Lower lobe of right lung (tissue), 2 donors: ENCODE measurements at regions not wholly inside any gene's neighbourhood (a gene's known extent, or its start where the extent isn't known, plus 50 kb on each side); places are given as distances from the start of the nearest gene placed in this dataset.

ENCODE experiments used
- ATAC-seq, 2 donors: fragments of 200-7000 bp; cut with Tn5 transposase; one replicate each; pipeline ENCODE4 v1.9.1; 2020 to 2022; ENCODE audit warnings: mild to moderate bottlenecking in 2 of 2, moderate library complexity in 2 of 2
- DNase-seq: peaks from one replicate; pipeline ENCODE4 v3.0.0-alpha.2; 2020
- H3K27ac ChIP-seq: fragments of 200-600 bp; one replicate; pipeline ENCODE4 v1.8.0; 2022
- H3K27me3 ChIP-seq: fragments of 200-600 bp; one replicate; pipeline ENCODE4 v1.8.0; 2022; ENCODE audit warnings: low read depth
- H3K36me3 ChIP-seq: fragments of 200-600 bp; one replicate; pipeline ENCODE4 v1.8.0; 2022; ENCODE audit warnings: mild to moderate bottlenecking
- H3K4me1 ChIP-seq: fragments of 200-600 bp; one replicate; pipeline ENCODE4 v1.8.0; 2022
- H3K4me3 ChIP-seq: fragments of 200-600 bp; one replicate; pipeline ENCODE4 v1.8.0; 2022; ENCODE audit warnings: mild to moderate bottlenecking
- H3K9me3 ChIP-seq: fragments of 200-600 bp; one replicate; pipeline ENCODE4 v1.8.0; 2022
- CTCF ChIP-seq: fragments of 200-600 bp; IDR thresholded peaks from one replicate; pipeline ENCODE4 v1.8.0; 2022; ENCODE audit warnings: antibody characterized with exemption, mild to moderate bottlenecking
- intact Hi-C: fragments of 100-400 bp; cut with DNase I; formaldehyde crosslinking; loops from one replicate; pipeline ENCODE4 v1.11.0; 2022
- donor health status: DM: no; HTN: yes; CAD: no; lungs with severe emphysema.

- Histone ChIP-seq H3K27me3 (no peaks in the 10 kb centered on the region), H3K36me3 (no peaks in the 10 kb centered on the region), H3K27ac (no peak overlapping the region), H3K4me3 (no peak overlapping the region), H3K9me3 (no peaks in the 10 kb centered on the region), H3K4me1 (peaks cover 5% of the 10 kb centered on the region)
- ATAC-seq, result no peak
- DNase-seq, result no peak
- TF ChIP-seq CTCF, result no peak
- intact Hi-C loops, result no loop called here
Observed at GRCh38 chr9:85427772-85428171, 314.0 kb downstream of the AGTPBP1 start.

- H3K9me3 ChIP-seq, result no peaks in the 10 kb centered on the region
- no peak overlapping the region for H3K27ac ChIP-seq
- H3K4me1 ChIP-seq, result no peaks in the 10 kb centered on the region
- H3K36me3 ChIP-seq, result no peaks in the 10 kb centered on the region
- ATAC-seq, result peak; percentile 58 to 78
- no peak overlapping the region for H3K4me3 ChIP-seq
- peak; percentile 64 for DNase-seq
- intact Hi-C loops, result no loop called here
- peak; percentile 56 for TF ChIP-seq CTCF
- no peaks in the 10 kb centered on the region for H3K27me3 ChIP-seq
Observed at GRCh38 chr9:85425153-85425611, 316.6 kb downstream of the AGTPBP1 start.

GRCh38 chr9:85423422-85423821, 318.3 kb downstream of the AGTPBP1 start:
- H3K36me3 ChIP-seq, result no peaks in the 10 kb centered on the region
- DNase-seq (no peak), ATAC-seq (no peak)
- H3K27ac ChIP-seq, result no peak overlapping the region
- no peaks in the 10 kb centered on the region for H3K4me1 ChIP-seq
- no peaks in the 10 kb centered on the region for H3K27me3 ChIP-seq
- H3K4me3 ChIP-seq, result no peak overlapping the region
- TF ChIP-seq CTCF, result no peak
- no peaks in the 10 kb centered on the region for H3K9me3 ChIP-seq
- intact Hi-C loops, result no loop called here

- Histone ChIP-seq H3K36me3 (no peaks in the 10 kb centered on the region), H3K27ac (no peak overlapping the region), H3K9me3 (no peaks in the 10 kb centered on the region), H3K27me3 (no peaks in the 10 kb centered on the region), H3K4me3 (no peak overlapping the region), H3K4me1 (no peaks in the 10 kb centered on the region)
- intact Hi-C loops, result no loop called here
- DNase-seq (no peak), ATAC-seq (no peak)
- no peak for TF ChIP-seq CTCF
Observed at GRCh38 chr9:85421641-85422040, 320.1 kb downstream of the AGTPBP1 start.

GRCh38 chr9:85420750-85421149, 321.0 kb downstream of the AGTPBP1 start:
- DNase-seq, result no peak
- no peak for TF ChIP-seq CTCF
- intact Hi-C loops, result no loop called here
- Histone ChIP-seq H3K27me3 (peaks cover under 1% of the 10 kb centered on the region), H3K4me3 (no peak overlapping the region), H3K36me3 (no peaks in the 10 kb centered on the region), H3K27ac (no peak overlapping the region), H3K4me1 (no peaks in the 10 kb centered on the region), H3K9me3 (no peaks in the 10 kb centered on the region)
- no peak for ATAC-seq

- no peaks in the 10 kb centered on the region for H3K36me3 ChIP-seq
- ATAC-seq (no peak), DNase-seq (no peak)
- H3K4me3 ChIP-seq, result no peak overlapping the region
- no peaks in the 10 kb centered on the region for H3K9me3 ChIP-seq
- no peak overlapping the region for H3K27ac ChIP-seq
- H3K27me3 ChIP-seq, result peaks cover 2% of the 10 kb centered on the region
- no peaks in the 10 kb centered on the region for H3K4me1 ChIP-seq
- intact Hi-C loops, result no loop called here
- no peak for TF ChIP-seq CTCF
Observed at GRCh38 chr9:85417674-85418073, 324.1 kb downstream of the AGTPBP1 start.
